GM23248 (cell line): ENCODE measurements at regions not wholly inside any gene's neighbourhood (a gene's known extent, or its start where the extent isn't known, plus 50 kb on each side); places are given as distances from the start of the nearest gene placed in this dataset.

Source experiments
- EZH2 ChIP-seq: fragments of 200-600 bp; sonication (generic); IDR thresholded peaks from 2 replicates; pipeline ENCODE4 v1.6.1; 2018; ENCODE audit warnings: antibody characterized with exemption, mild to moderate bottlenecking; ENCODE audit not compliant: insufficient read depth, poor library complexity, severe bottlenecking
- EZH2phosphoT487 ChIP-seq: fragments of 200-600 bp; sonication (generic); IDR thresholded peaks from 2 replicates; pipeline ENCODE4 v1.6.1; 2018; ENCODE audit warnings: antibody characterized with exemption, moderate library complexity, mild to moderate bottlenecking, low read depth; ENCODE audit not compliant: insufficient read depth

DNA sequence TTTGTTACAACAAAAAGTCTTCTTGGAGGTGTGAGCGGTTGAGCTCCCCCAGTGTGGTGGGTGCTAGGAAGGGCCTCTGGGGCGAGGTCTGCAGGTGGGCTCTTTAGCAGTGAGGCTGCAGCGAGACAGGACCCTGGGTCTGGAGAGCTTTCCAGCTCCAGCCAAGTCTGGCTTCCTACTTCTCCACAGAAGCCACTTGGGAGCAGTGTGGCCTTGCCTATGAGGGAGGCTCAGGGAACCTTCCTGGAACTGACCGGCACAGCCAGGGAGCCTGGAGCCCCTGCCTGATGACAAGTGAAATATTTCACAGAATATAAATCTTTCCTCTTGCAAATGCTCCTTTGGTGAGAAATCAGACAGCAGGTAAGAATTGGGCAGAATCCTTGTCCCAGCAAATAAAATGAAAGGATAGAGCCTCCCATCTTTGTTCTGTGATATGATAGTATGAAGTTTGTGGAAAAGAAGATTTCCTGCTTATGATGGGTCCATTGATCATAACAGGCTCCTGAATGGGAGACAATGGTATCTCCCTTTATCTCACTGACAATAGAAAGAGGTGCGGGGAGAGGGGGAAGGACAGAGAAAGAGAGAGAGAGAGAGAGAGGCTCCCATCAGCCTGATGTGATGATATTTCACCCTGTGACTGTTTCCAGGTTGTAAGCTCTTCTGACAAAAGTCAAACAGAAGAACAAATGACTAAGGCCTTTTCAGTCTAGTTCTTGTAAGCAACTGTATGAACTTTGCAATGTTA is 289.8 kb upstream of the SPRED2 start:
- no peak for TF ChIP-seq EZH2
- no peak for TF ChIP-seq EZH2phosphoT487
